T-cell (primary cell): ENCODE measurements at regions not wholly inside any gene's neighbourhood (a gene's known extent, or its start where the extent isn't known, plus 50 kb on each side); places are given as distances from the start of the nearest gene placed in this dataset.

ENCODE experiments used
- ATAC-seq, 4 experiments: fragments of 200-7000 bp in 3 of 4; fragments of 150-1000 bp in 1 of 4; cut with Tn5 transposase; replicated peaks in 1 of 4; 1 replicate in 3 of 4; 2 replicates in 1 of 4; pipeline ENCODE4 v1.10.0; 2021; ENCODE audit warnings: moderate library complexity in 3 of 4, mild to moderate bottlenecking in 2 of 4, moderate number of reproducible peaks in 1 of 4
- CTCF ChIA-PET, 2 donors: fragments of 300-600 bp; sonication (Branson Sonifier 250); formaldehyde crosslinking; loops; one replicate each; lab custom pipeline; 2022; ENCODE audit warnings: antibody characterized with exemption in 2 of 2; lab: Charles Lee
- POLR2A ChIA-PET, 2 donors: fragments of 300-600 bp; sonication (Branson Sonifier 250); formaldehyde crosslinking; loops; one replicate each; lab custom pipeline; 2022; ENCODE audit warnings: antibody characterized with exemption in 2 of 2; lab: Charles Lee
- DNase-seq, 35 experiments: peaks; one replicate each; pipeline versions ENCODE4 v3.0.0 to v3.0.0-alpha.2; 2013 to 2023
- H3K27ac ChIP-seq: one replicate; pipeline ENCODE4 v1.5.1; 2013; ENCODE audit warnings: low read length
- H3K27me3 ChIP-seq, 2 experiments: replicated peaks in 1 of 2; 1 replicate in 1 of 2; 2 replicates in 1 of 2; pipeline versions ENCODE4 v1.6.1 to v1.7.0; 2013; ENCODE audit warnings: low read length in 1 of 2, mixed read lengths in 1 of 2; ENCODE audit not compliant: control insufficient read depth in 2 of 2, insufficient read depth in 2 of 2; ENCODE audit errors: extremely low read depth in 1 of 2
- H3K36me3 ChIP-seq, 2 donors: 1 replicate in 1 of 2; 2 replicates in 1 of 2; pipeline versions ENCODE4 v1.6.1 to v1.7.0; 2013; ENCODE audit warnings: low read length in 1 of 2; ENCODE audit not compliant: control insufficient read depth in 2 of 2, insufficient read depth in 1 of 2; ENCODE audit errors: extremely low read depth in 1 of 2
- H3K4me1 ChIP-seq, 2 experiments: 1 replicate in 1 of 2; 2 replicates in 1 of 2; pipeline versions ENCODE4 v1.6.1 to v1.7.0; 2013; ENCODE audit warnings: low read length in 2 of 2, mixed read lengths in 1 of 2; ENCODE audit not compliant: insufficient read depth in 2 of 2, control insufficient read depth in 1 of 2; ENCODE audit errors: extremely low read depth in 1 of 2
- H3K4me3 ChIP-seq, 2 donors: 1 replicate in 1 of 2; 2 replicates in 1 of 2; pipeline versions ENCODE4 v1.5.1 to v1.7.0; 2013; ENCODE audit warnings: mild to moderate bottlenecking in 2 of 2, low read length in 1 of 2, moderate library complexity in 1 of 2; ENCODE audit not compliant: control insufficient read depth in 1 of 2; ENCODE audit errors: extremely low read depth in 1 of 2
- H3K9me3 ChIP-seq: 2 replicates; pipeline ENCODE4 v1.7.0; 2013
- H3K27ac Mint-ChIP-seq, 2 donors: one replicate each; pipeline ENCODE4 v1.8.0; 2020 to 2021; ENCODE audit warnings: mild to moderate bottlenecking in 2 of 2, mixed read lengths in 2 of 2
- H3K27me3 Mint-ChIP-seq, 2 donors: one replicate each; pipeline ENCODE4 v1.8.0; 2021 to 2022; ENCODE audit warnings: mixed read lengths in 2 of 2
- H3K36me3 Mint-ChIP-seq: one replicate; pipeline ENCODE4 v1.8.0; 2021; ENCODE audit warnings: mixed read lengths
- H3K4me1 Mint-ChIP-seq, 3 donors: one replicate each; pipeline ENCODE4 v1.8.0; 2020 to 2022; ENCODE audit warnings: mixed read lengths in 3 of 3, mild to moderate bottlenecking in 1 of 3
- H3K4me3 Mint-ChIP-seq, 3 donors: one replicate each; pipeline ENCODE4 v1.8.0; 2020 to 2022; ENCODE audit warnings: mild to moderate bottlenecking in 3 of 3, mixed read lengths in 3 of 3, moderate library complexity in 3 of 3
- H3K9me3 Mint-ChIP-seq, 3 donors: one replicate each; pipeline ENCODE4 v1.8.0; 2020 to 2022; ENCODE audit warnings: mixed read lengths in 3 of 3
- WGBS: methylation state at CpG from one replicate; pipeline ENCODE4 v1.1.5; 2013; ENCODE audit warnings: missing lambda C conversion rate; ENCODE audit not compliant: insufficient coverage; 5-methylcytosine and 5-hydroxymethylcytosine counted together

- Histone ChIP-seq H3K27me3 (no peaks in the 10 kb centered on the region), H3K9me3 (no peaks in the 10 kb centered on the region), H3K36me3 (no peaks in the 10 kb centered on the region), H3K27ac (no peak overlapping the region), H3K4me3 (no peak overlapping the region), H3K4me1 (no peaks in the 10 kb centered on the region)
- Mint-ChIP-seq H3K36me3 (no peaks in the 10 kb centered on the region), H3K4me1 (no peaks in the 10 kb centered on the region), H3K4me3 (no peak overlapping the region), H3K9me3 (no peaks in the 10 kb centered on the region), H3K27ac (no peak overlapping the region), H3K27me3 (peaks cover 0 to 2% of the 10 kb centered on the region in 2 donors)
- ChIA-PET POLR2A (no interaction called here), CTCF (no interaction called here)
- WGBS = 89% methylated on average over 3 of the region's 6 CpGs
- no peak for DNase-seq
- no peak for ATAC-seq
These were observed 665.9 kb downstream of the SQOR start for GRCh38 chr15:46300716-46301115.

- H3K27me3 Mint-ChIP-seq = no peaks in the 10 kb centered on the region
- H3K4me1 Mint-ChIP-seq = no peaks in the 10 kb centered on the region
- ChIA-PET POLR2A (no interaction called here), CTCF (no interaction called here)
- H3K9me3 ChIP-seq = no peaks in the 10 kb centered on the region
- no peaks in the 10 kb centered on the region for H3K27me3 ChIP-seq
- H3K4me3 Mint-ChIP-seq = no peak overlapping the region
- WGBS = 67% methylated on average over 1 of the region's 5 CpGs
- no peak overlapping the region for H3K27ac Mint-ChIP-seq
- no peak for ATAC-seq
- H3K27ac ChIP-seq = no peak overlapping the region
- H3K4me1 ChIP-seq = no peaks in the 10 kb centered on the region
- H3K36me3 Mint-ChIP-seq = no peaks in the 10 kb centered on the region
- no peak overlapping the region for H3K4me3 ChIP-seq
- DNase-seq = no peak
- no peaks in the 10 kb centered on the region for H3K36me3 ChIP-seq
- H3K9me3 Mint-ChIP-seq = no peaks in the 10 kb centered on the region
These were observed 666.5 kb downstream of the SQOR start for GRCh38 chr15:46301291-46301690.

- Mint-ChIP-seq H3K4me3 (no peak overlapping the region), H3K36me3 (no peaks in the 10 kb centered on the region), H3K27me3 (no peaks in the 10 kb centered on the region), H3K27ac (no peak overlapping the region), H3K9me3 (no peaks in the 10 kb centered on the region), H3K4me1 (no peaks in the 10 kb centered on the region)
- Histone ChIP-seq H3K4me1 (no peaks in the 10 kb centered on the region), H3K27ac (no peak overlapping the region), H3K4me3 (no peak overlapping the region), H3K27me3 (no peaks in the 10 kb centered on the region), H3K9me3 (no peaks in the 10 kb centered on the region), H3K36me3 (no peaks in the 10 kb centered on the region)
- POLR2A ChIA-PET = no interaction called here
- DNase-seq (no peak), ATAC-seq (no peak)
- CTCF ChIA-PET = interaction anchor here in 1 of 2 donors (0.9 kb wide), 1 partner anchor 9 kb away, joined by 3 read pairs; no protein-coding TSS in a partner anchor
- no CpG with 5 or more reads among the region's 6 CpGs for WGBS
These were observed 667.0 kb downstream of the SQOR start for GRCh38 chr15:46301826-46302225.

GRCh38 chr15:46304321-46304720, 669.5 kb downstream of the SQOR start:
- Mint-ChIP-seq H3K9me3 (no peaks in the 10 kb centered on the region), H3K36me3 (no peaks in the 10 kb centered on the region), H3K4me1 (no peaks in the 10 kb centered on the region), H3K4me3 (no peak overlapping the region), H3K27me3 (no peaks in the 10 kb centered on the region), H3K27ac (no peak overlapping the region)
- Histone ChIP-seq H3K9me3 (no peaks in the 10 kb centered on the region), H3K27me3 (no peaks in the 10 kb centered on the region), H3K27ac (no peak overlapping the region), H3K36me3 (no peaks in the 10 kb centered on the region), H3K4me3 (no peak overlapping the region), H3K4me1 (no peaks in the 10 kb centered on the region)
- ATAC-seq (no peak), DNase-seq (peak in 1 of 35 experiments; percentile 1)
- CTCF ChIA-PET = no interaction called here
- POLR2A ChIA-PET = no interaction called here
- no CpG with 5 or more reads among the region's 4 CpGs for WGBS

- no peak for DNase-seq
- no peaks in the 10 kb centered on the region for H3K27me3 Mint-ChIP-seq
- H3K27ac Mint-ChIP-seq = no peak overlapping the region
- WGBS = 50% methylated on average over 2 of the region's 4 CpGs
- no peaks in the 10 kb centered on the region for H3K36me3 Mint-ChIP-seq
- H3K4me3 Mint-ChIP-seq = no peak overlapping the region
- no peaks in the 10 kb centered on the region for H3K9me3 Mint-ChIP-seq
- Histone ChIP-seq H3K27me3 (no peaks in the 10 kb centered on the region), H3K36me3 (no peaks in the 10 kb centered on the region), H3K4me1 (no peaks in the 10 kb centered on the region), H3K4me3 (no peak overlapping the region), H3K27ac (no peak overlapping the region), H3K9me3 (no peaks in the 10 kb centered on the region)
- no peak for ATAC-seq
- CTCF ChIA-PET = no interaction called here
- POLR2A ChIA-PET = no interaction called here
- H3K4me1 Mint-ChIP-seq = no peaks in the 10 kb centered on the region
These were observed 672.9 kb downstream of the SQOR start for GRCh38 chr15:46307746-46308145.

- no peaks in the 10 kb centered on the region for H3K9me3 ChIP-seq
- H3K27ac Mint-ChIP-seq = no peak overlapping the region
These were observed 675.1 kb downstream of the SQOR start for GRCh38 chr15:46309914-46310313.

GRCh38 chr15:46312133-46312740, 677.4 kb downstream of the SQOR start:
- H3K9me3 ChIP-seq = no peaks in the 10 kb centered on the region
- Mint-ChIP-seq H3K4me1 (no peaks in the 10 kb centered on the region), H3K9me3 (no peaks in the 10 kb centered on the region), H3K4me3 (no peak overlapping the region), H3K36me3 (no peaks in the 10 kb centered on the region), H3K27me3 (no peaks in the 10 kb centered on the region), H3K27ac (no peak overlapping the region)
- 31% methylated on average over 2 of the region's 2 CpGs for WGBS
- no peaks in the 10 kb centered on the region for H3K36me3 ChIP-seq
- H3K27ac ChIP-seq = no peak overlapping the region
- no peaks in the 10 kb centered on the region for H3K4me1 ChIP-seq
- CTCF ChIA-PET = interaction anchor here (0.6 to 0.9 kb wide), 3 partner anchors 9 to 812 kb away, joined by 3 to 7 read pairs (median 3); no protein-coding TSS in a partner anchor
- no peak overlapping the region for H3K4me3 ChIP-seq
- ATAC-seq = peak; percentile 37 to 56 (median 48)
- POLR2A ChIA-PET = no interaction called here
- no peaks in the 10 kb centered on the region for H3K27me3 ChIP-seq
- DNase-seq = peak in 27 of 35 experiments; percentile 3 to 61 (median 25)

More at GRCh38 chr15:46309914-46310313, 675.1 kb downstream of the SQOR start:
- Mint-ChIP-seq H3K4me1 (no peaks in the 10 kb centered on the region), H3K36me3 (no peaks in the 10 kb centered on the region), H3K9me3 (no peaks in the 10 kb centered on the region), H3K27me3 (no peaks in the 10 kb centered on the region), H3K4me3 (no peak overlapping the region)
- no peaks in the 10 kb centered on the region for H3K4me1 ChIP-seq
- H3K27ac ChIP-seq = no peak overlapping the region
- POLR2A ChIA-PET = no interaction called here
- H3K27me3 ChIP-seq = no peaks in the 10 kb centered on the region
- H3K36me3 ChIP-seq = no peaks in the 10 kb centered on the region
- no peak for DNase-seq
- no peak for ATAC-seq
- no peak overlapping the region for H3K4me3 ChIP-seq
- CTCF ChIA-PET = no interaction called here
- WGBS = 82% methylated on average over 2 of the region's 3 CpGs
